Kidney capillary endothelial cell (primary cell): ENCODE measurements at regions not wholly inside any gene's neighbourhood (a gene's known extent, or its start where the extent isn't known, plus 50 kb on each side); places are given as distances from the start of the nearest gene placed in this dataset.
"Not testable (repeated sequence)": the region's sequence is repeated elsewhere in the genome, so short reads cannot be mapped to it uniquely, and the experiment has no call there.

Source experiments
- DNase-seq: peaks from one replicate; pipeline ENCODE4 v3.0.0-alpha.2; 2018; ENCODE audit warnings: low spot score

GRCh38 chr5:152107220-152107619 lies 182.6 kb upstream of the GLRA1 start:
- DNase-seq = no peak

GRCh38 chr5:152106571-152106970 lies 181.9 kb upstream of the GLRA1 start:
- DNase-seq = no peak

- no peak for DNase-seq
These were observed 180.4 kb upstream of the GLRA1 start for GRCh38 chr5:152105085-152105484.

GRCh38 chr5:152104211-152104610 lies 179.6 kb upstream of the GLRA1 start:
- no peak for DNase-seq

- DNase-seq = not testable (repeated sequence)
These were observed 178.3 kb upstream of the GLRA1 start for GRCh38 chr5:152102908-152103307.

GRCh38 chr5:152102057-152102456 lies 177.4 kb upstream of the GLRA1 start:
- no peak for DNase-seq

- no peak for DNase-seq
These were observed 175.8 kb upstream of the GLRA1 start for GRCh38 chr5:152100462-152100861.

- no peak for DNase-seq
These were observed 172.5 kb upstream of the GLRA1 start for GRCh38 chr5:152097128-152097527.

GRCh38 chr5:152094716-152095115 lies 170.1 kb upstream of the GLRA1 start:
- DNase-seq = no peak

- no peak for DNase-seq
These were observed 169.4 kb upstream of the GLRA1 start for GRCh38 chr5:152094060-152094459.

- DNase-seq = no peak
These were observed 167.9 kb upstream of the GLRA1 start for GRCh38 chr5:152092580-152092979.

- DNase-seq = no peak
These were observed 165.0 kb upstream of the GLRA1 start for GRCh38 chr5:152089644-152090043.

- DNase-seq = no peak
These were observed 162.0 kb upstream of the GLRA1 start for GRCh38 chr5:152086668-152087067.

GRCh38 chr5:152084476-152084875 lies 159.8 kb upstream of the GLRA1 start:
- DNase-seq = no peak

GRCh38 chr5:152083231-152083630 lies 158.6 kb upstream of the GLRA1 start:
- no peak for DNase-seq

- DNase-seq = no peak
These were observed 147.4 kb upstream of the GLRA1 start for GRCh38 chr5:152072091-152072490.

- no peak for DNase-seq
These were observed 145.9 kb upstream of the GLRA1 start for GRCh38 chr5:152070591-152070990.

GRCh38 chr5:152066784-152067183 lies 142.1 kb upstream of the GLRA1 start:
- no peak for DNase-seq

- no peak for DNase-seq
These were observed 138.4 kb upstream of the GLRA1 start for GRCh38 chr5:152063004-152063403.

GRCh38 chr5:152061095-152061494 lies 136.4 kb upstream of the GLRA1 start:
- DNase-seq = no peak

GRCh38 chr5:152058267-152058666 lies 133.6 kb upstream of the GLRA1 start:
- DNase-seq = no peak

GRCh38 chr5:152056931-152057330 lies 132.3 kb upstream of the GLRA1 start:
- DNase-seq = no peak

GRCh38 chr5:152052470-152052869 lies 127.8 kb upstream of the GLRA1 start:
- DNase-seq = no peak

GRCh38 chr5:152051499-152052454 lies 127.1 kb upstream of the GLRA1 start:
- no peak for DNase-seq
